ENCODE measurements at regions not wholly inside any gene's neighbourhood (a gene's known extent, or its start where the extent isn't known, plus 50 kb on each side); places are given as distances from the start of the nearest gene placed in this dataset.

- TF ChIP-seq EZH2phosphoT487 (conservative IDR thresholded peaks at IDR 0.05; ENCODE audit: low read length) (no peak), CTCF (IDR thresholded peaks at IDR 0.05; ENCODE audit: insufficient read depth, low read length, poor library complexity, severe bottlenecking) (no peak)
Observed at GRCh38 chr12:58095002-58095401, 153.6 kb downstream of the ATP23 start.
